ENCODE measurements at regions not wholly inside any gene's neighbourhood (a gene's known extent, or its start where the extent isn't known, plus 50 kb on each side); places are given as distances from the start of the nearest gene placed in this dataset.

GRCh38 chr12:105841840-105842239 is 296.9 kb downstream of the NUAK1 start:
- no peak for DNase-seq
- H3K9ac ChIP-seq (ENCODE audit: extremely low read depth, low read length, poor library complexity, severe bottlenecking): no peak overlapping the region
- H3K9me3 ChIP-seq (ENCODE audit: control insufficient read depth, low read length): peaks cover 26% of the 10 kb centered on the region
- Mint-ChIP-seq H3K4me3 (no peak overlapping the region), H3K27ac (no peak overlapping the region), H3K36me3 (ENCODE audit: low read depth) (no peaks in the 10 kb centered on the region), H3K27me3 (ENCODE audit: insufficient read depth) (no peaks in the 10 kb centered on the region), H3K4me1 (peaks cover 7% of the 10 kb centered on the region), H3K9me3 (peaks cover 21% of the 10 kb centered on the region)
- peaks cover 8% of the 10 kb centered on the region for H3K36me3 ChIP-seq (ENCODE audit: control insufficient read depth, insufficient read depth, low read length)
- no peaks in the 10 kb centered on the region for H3K27me3 ChIP-seq (ENCODE audit: control insufficient read depth, insufficient read depth, low read length, poor library complexity, severe bottlenecking)
- 93 to 94% methylated on average over 4 of the region's 4 CpGs for WGBS, 2 experiments (ENCODE audit: insufficient coverage in 1 of 2, insufficient read length in 1 of 2)
- no peak overlapping the region for H3K4me3 ChIP-seq (ENCODE audit: low read length)
- H3K27ac ChIP-seq (ENCODE audit: low read depth, low read length): no peak overlapping the region
- TF ChIP-seq CTCF (conservative IDR thresholded peaks at IDR 0.05): no peak
- no peaks in the 10 kb centered on the region for H3K4me1 ChIP-seq (ENCODE audit: control insufficient read depth, insufficient read depth, low read length)

GRCh38 chr12:105843561-105843960 is 295.2 kb downstream of the NUAK1 start:
- Histone ChIP-seq H3K9me3 (ENCODE audit: control insufficient read depth, low read length) (peaks cover 33% of the 10 kb centered on the region), H3K27ac (ENCODE audit: low read depth, low read length) (no peak overlapping the region), H3K27me3 (ENCODE audit: control insufficient read depth, insufficient read depth, low read length, poor library complexity, severe bottlenecking) (no peaks in the 10 kb centered on the region), H3K9ac (ENCODE audit: extremely low read depth, low read length, poor library complexity, severe bottlenecking) (no peak overlapping the region), H3K4me1 (ENCODE audit: control insufficient read depth, insufficient read depth, low read length) (peaks cover 3% of the 10 kb centered on the region), H3K4me3 (ENCODE audit: low read length) (no peak overlapping the region), H3K36me3 (ENCODE audit: control insufficient read depth, insufficient read depth, low read length) (peaks cover 8% of the 10 kb centered on the region)
- Mint-ChIP-seq H3K4me1 (peaks cover 19% of the 10 kb centered on the region), H3K27ac (no peak overlapping the region), H3K9me3 (peaks cover 28% of the 10 kb centered on the region), H3K36me3 (ENCODE audit: low read depth) (no peaks in the 10 kb centered on the region), H3K27me3 (ENCODE audit: insufficient read depth) (no peaks in the 10 kb centered on the region), H3K4me3 (no peak overlapping the region)
- DNase-seq: no peak
- 86 to 94% methylated on average over 1 to 2 of the region's 2 CpGs for WGBS, 2 experiments (ENCODE audit: insufficient coverage in 1 of 2, insufficient read length in 1 of 2)
- TF ChIP-seq CTCF (conservative IDR thresholded peaks at IDR 0.05): no peak

DNA sequence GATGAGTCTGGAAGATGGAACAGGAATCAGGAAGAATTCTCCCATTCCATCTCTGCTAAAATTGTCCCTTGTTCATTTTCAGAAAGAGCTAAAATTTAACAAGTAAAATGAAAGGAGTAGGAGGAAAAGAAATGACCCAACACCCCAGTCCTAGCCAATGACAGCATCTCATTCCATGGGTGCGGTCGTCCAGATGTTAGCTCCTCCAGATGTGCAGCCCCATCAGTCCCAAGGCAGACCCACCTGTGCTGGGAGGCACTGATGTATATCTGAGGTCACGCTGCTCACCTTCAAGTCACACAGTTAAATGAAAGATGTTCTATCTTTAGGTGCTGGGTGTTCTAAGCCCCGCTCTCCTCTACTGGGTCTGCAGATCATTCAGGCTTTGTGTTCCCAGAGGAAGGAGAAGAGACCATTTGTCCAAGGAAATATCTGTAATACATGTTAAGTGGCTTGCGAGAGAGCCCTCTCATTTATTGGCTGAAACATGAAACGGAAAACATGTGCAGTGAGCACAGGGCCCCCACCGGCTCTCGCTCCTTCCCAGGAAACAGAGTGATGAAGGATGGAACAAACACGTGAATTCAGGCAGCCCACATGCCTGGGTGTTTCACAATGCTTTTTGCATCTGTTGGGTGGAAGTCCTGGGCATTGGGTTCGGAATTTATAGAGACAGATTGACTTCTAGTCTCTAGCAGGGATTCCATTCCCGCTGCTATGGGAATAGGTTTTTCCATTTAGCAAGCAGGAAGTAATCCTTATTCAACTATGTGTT is 294.6 kb downstream of the NUAK1 start:
- no peak overlapping the region for H3K4me3 ChIP-seq (ENCODE audit: low read length)
- no peak for DNase-seq
- peaks cover 28% of the 10 kb centered on the region for H3K9me3 Mint-ChIP-seq
- no peak overlapping the region for H3K4me3 Mint-ChIP-seq
- 68 to 93% methylated on average over 3 to 11 of the region's 11 CpGs for WGBS, 2 experiments (ENCODE audit: insufficient coverage in 1 of 2, insufficient read length in 1 of 2)
- H3K27me3 ChIP-seq (ENCODE audit: control insufficient read depth, insufficient read depth, low read length, poor library complexity, severe bottlenecking): no peaks in the 10 kb centered on the region
- H3K4me1 ChIP-seq (ENCODE audit: control insufficient read depth, insufficient read depth, low read length): peaks cover 7% of the 10 kb centered on the region
- H3K36me3 Mint-ChIP-seq (ENCODE audit: low read depth): no peaks in the 10 kb centered on the region
- H3K27me3 Mint-ChIP-seq (ENCODE audit: insufficient read depth): no peaks in the 10 kb centered on the region
- H3K9me3 ChIP-seq (ENCODE audit: control insufficient read depth, low read length): peaks cover 33% of the 10 kb centered on the region
- H3K27ac Mint-ChIP-seq: no peak overlapping the region
- no peak overlapping the region for H3K27ac ChIP-seq (ENCODE audit: low read depth, low read length)
- no peak overlapping the region for H3K9ac ChIP-seq (ENCODE audit: extremely low read depth, low read length, poor library complexity, severe bottlenecking)
- TF ChIP-seq CTCF (conservative IDR thresholded peaks at IDR 0.05): no peak
- peaks cover 8% of the 10 kb centered on the region for H3K36me3 ChIP-seq (ENCODE audit: control insufficient read depth, insufficient read depth, low read length)
- H3K4me1 Mint-ChIP-seq: peaks cover 23% of the 10 kb centered on the region

All from endodermal cell (in vitro differentiated cells).